Activated naive CD8-positive, alpha-beta T cell (primary cell): ENCODE measurements at regions not wholly inside any gene's neighbourhood (a gene's known extent, or its start where the extent isn't known, plus 50 kb on each side); places are given as distances from the start of the nearest gene placed in this dataset.

Experiments used
- H3K27ac Mint-ChIP-seq: one replicate; pipeline ENCODE4 v1.8.0; 2021; ENCODE audit warnings: mixed read lengths
- H3K27me3 Mint-ChIP-seq: one replicate; pipeline ENCODE4 v1.8.0; 2021; ENCODE audit warnings: mixed read lengths
- H3K36me3 Mint-ChIP-seq: one replicate; pipeline ENCODE4 v1.8.0; 2021; ENCODE audit warnings: mixed read lengths
- H3K4me1 Mint-ChIP-seq: one replicate; pipeline ENCODE4 v1.8.0; 2021; ENCODE audit warnings: low read depth, mixed read lengths
- H3K4me3 Mint-ChIP-seq: one replicate; pipeline ENCODE4 v1.8.0; 2021; ENCODE audit warnings: mild to moderate bottlenecking, mixed read lengths
- H3K9me3 Mint-ChIP-seq: one replicate; pipeline ENCODE4 v1.8.0; 2021; ENCODE audit warnings: low read depth, mixed read lengths

DNA sequence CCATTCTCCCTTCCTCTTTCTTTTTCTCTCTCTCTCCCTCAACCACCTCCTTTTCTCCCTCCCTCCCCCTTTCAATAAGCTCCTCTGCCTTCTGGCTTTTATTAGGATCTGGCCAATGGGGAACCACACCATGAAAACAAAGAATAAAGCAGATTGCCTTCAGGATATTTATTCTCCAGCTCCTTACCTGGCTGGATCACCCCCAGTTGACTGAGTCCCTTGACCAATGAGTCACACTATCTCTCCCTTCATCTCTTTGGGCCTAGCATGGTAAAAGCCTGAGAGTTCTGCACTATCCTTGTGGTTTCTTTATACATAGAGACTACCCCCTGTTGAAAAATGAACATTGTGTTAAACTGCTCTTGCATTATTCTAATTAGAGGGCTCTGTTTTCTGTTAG, 476.8 kb downstream of the EPHA7 start:
- Mint-ChIP-seq H3K4me3 (no peak overlapping the region), H3K27ac (no peak overlapping the region), H3K27me3 (no peaks in the 10 kb centered on the region), H3K9me3 (no peaks in the 10 kb centered on the region), H3K36me3 (no peaks in the 10 kb centered on the region), H3K4me1 (no peaks in the 10 kb centered on the region)

DNA sequence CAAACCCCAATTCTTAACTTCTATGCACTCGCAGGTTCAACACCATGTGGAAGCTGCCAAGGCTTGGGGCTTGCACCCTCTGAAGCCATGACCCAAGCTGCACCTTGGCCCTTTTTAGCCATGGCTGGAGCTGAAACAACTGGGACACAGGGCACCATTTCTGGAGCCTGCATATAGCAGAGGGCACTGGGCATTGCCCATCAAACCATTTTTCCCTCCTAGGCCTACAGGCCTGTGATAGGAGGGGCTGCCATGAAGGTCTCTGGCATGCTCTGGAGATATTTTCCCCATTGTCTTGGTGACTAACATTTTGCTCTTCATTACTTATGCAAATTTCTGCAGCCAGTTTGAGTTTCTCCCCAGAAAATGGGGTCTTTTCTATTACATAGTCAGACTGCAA, 484.7 kb downstream of the EPHA7 start:
- H3K9me3 Mint-ChIP-seq, result peaks cover 17% of the 10 kb centered on the region
- no peaks in the 10 kb centered on the region for H3K4me1 Mint-ChIP-seq
- H3K27me3 Mint-ChIP-seq, result no peaks in the 10 kb centered on the region
- H3K36me3 Mint-ChIP-seq, result no peaks in the 10 kb centered on the region
- no peak overlapping the region for H3K4me3 Mint-ChIP-seq
- no peak overlapping the region for H3K27ac Mint-ChIP-seq

DNA sequence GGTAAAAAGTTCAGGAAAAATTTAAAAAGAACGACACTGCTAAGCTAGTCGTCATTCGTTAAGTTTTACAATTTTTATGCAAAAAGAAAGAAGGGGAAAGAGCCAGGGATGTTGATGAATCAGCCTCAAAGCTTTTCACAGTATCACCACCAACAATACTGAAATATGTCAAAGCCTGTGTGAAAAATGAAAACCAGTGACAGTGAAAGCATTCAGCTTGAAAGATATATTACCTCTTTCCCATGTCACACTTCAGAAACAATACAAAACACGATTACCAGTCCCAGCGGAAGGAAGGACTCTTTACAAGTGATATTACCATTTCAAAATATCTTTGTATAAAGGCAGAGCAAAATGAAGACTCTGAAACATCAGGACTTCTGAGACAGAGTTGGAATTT, 489.2 kb downstream of the EPHA7 start:
- H3K27ac Mint-ChIP-seq, result no peak overlapping the region
- H3K36me3 Mint-ChIP-seq, result no peaks in the 10 kb centered on the region
- H3K4me3 Mint-ChIP-seq, result no peak overlapping the region
- no peaks in the 10 kb centered on the region for H3K27me3 Mint-ChIP-seq
- no peaks in the 10 kb centered on the region for H3K4me1 Mint-ChIP-seq
- peaks cover 14% of the 10 kb centered on the region for H3K9me3 Mint-ChIP-seq

DNA sequence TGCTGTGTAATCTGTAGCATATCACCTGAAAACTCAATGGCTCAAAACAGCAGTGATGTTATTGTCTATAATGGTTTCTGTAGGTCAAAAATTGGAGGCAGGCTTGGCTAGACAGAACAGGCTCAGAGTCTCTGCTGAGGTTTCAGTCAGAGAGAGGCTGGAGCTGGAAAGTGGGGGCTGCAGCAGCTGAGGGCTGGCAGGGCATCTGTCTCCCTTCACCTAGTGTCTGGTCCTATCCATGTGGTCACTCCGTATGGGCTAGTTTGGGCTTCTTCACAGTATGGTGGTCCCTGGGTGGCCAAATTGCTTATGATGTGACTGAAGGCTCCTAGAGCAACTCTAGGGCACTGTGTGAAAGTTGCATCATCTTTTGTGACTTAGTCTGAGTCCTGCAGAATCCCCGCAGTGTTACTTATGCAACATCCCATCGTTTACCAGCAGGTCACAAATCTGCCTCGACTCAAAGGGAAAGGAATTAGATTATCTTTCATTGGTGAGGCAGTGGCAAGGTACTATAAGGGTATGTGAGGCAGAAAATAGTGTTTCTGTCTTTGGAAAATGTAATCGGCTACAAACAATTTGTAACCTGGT, 497.0 kb downstream of the EPHA7 start:
- H3K36me3 Mint-ChIP-seq, result no peaks in the 10 kb centered on the region
- H3K27me3 Mint-ChIP-seq, result no peaks in the 10 kb centered on the region
- no peak overlapping the region for H3K4me3 Mint-ChIP-seq
- no peak overlapping the region for H3K27ac Mint-ChIP-seq
- no peaks in the 10 kb centered on the region for H3K4me1 Mint-ChIP-seq
- no peaks in the 10 kb centered on the region for H3K9me3 Mint-ChIP-seq

DNA sequence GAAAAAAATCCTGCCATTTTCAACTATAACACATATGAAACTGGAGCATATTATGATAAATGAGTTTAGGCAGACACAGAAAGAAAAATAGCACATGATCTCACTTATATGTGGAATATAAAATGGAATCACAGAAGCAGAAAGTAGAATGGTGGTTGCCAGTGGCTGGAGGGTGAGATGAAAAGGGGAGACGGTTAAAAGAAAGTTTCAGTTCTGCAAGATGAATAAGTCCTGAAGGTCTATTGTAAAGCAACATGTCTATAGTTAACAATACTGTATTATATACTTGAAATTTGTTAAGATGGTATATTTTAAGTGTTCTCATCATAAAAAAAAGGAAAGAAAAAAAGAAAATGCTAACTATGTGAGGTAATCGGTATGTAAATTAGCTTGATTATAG, 503.9 kb downstream of the EPHA7 start:
- Mint-ChIP-seq H3K36me3 (no peaks in the 10 kb centered on the region), H3K27ac (no peak overlapping the region), H3K9me3 (peaks cover 5% of the 10 kb centered on the region), H3K27me3 (no peaks in the 10 kb centered on the region), H3K4me1 (no peaks in the 10 kb centered on the region), H3K4me3 (no peak overlapping the region)

DNA sequence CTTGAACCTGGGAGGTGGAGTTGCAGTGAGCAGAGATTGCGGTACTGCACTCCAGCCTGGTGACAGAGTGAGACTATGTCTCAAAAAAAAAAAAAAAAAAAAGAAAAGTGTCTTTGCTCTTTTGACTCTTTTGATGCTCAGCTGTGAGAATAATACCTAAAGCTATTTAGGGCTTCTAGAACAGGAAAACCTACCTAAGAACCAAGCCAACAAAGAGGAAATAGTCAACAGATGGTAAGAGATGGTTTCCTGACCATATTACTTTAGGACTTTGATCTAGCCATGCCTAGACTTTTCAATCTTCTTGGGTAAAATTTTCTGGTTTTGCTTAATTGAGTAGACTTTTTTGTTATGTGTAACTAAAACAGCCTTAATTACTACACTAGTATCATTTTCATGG, 508.1 kb downstream of the EPHA7 start:
- Mint-ChIP-seq H3K36me3 (no peaks in the 10 kb centered on the region), H3K4me3 (no peak overlapping the region), H3K9me3 (peaks cover 5% of the 10 kb centered on the region), H3K4me1 (no peaks in the 10 kb centered on the region), H3K27me3 (no peaks in the 10 kb centered on the region), H3K27ac (no peak overlapping the region)

DNA sequence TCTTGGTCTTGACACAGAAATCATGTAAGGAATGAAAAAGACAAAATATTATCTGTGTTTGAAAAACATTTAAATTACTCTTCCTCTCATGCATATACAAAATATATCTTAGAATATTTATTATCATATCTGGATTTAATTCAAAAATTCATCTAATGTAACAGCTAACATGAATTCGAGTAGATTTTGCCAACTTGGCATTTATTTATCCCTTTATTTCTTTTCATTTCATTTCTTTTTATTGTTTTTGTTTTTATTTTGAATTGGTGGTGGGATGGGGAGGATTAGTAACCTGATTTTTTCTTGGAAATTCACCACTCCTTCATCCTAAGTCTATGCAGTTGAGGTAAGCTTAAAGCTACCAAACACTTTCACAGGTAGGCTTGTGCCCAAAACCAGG, 508.7 kb downstream of the EPHA7 start:
- no peaks in the 10 kb centered on the region for H3K36me3 Mint-ChIP-seq
- no peak overlapping the region for H3K27ac Mint-ChIP-seq
- no peaks in the 10 kb centered on the region for H3K4me1 Mint-ChIP-seq
- H3K9me3 Mint-ChIP-seq, result peaks cover 5% of the 10 kb centered on the region
- H3K4me3 Mint-ChIP-seq, result no peak overlapping the region
- no peaks in the 10 kb centered on the region for H3K27me3 Mint-ChIP-seq

DNA sequence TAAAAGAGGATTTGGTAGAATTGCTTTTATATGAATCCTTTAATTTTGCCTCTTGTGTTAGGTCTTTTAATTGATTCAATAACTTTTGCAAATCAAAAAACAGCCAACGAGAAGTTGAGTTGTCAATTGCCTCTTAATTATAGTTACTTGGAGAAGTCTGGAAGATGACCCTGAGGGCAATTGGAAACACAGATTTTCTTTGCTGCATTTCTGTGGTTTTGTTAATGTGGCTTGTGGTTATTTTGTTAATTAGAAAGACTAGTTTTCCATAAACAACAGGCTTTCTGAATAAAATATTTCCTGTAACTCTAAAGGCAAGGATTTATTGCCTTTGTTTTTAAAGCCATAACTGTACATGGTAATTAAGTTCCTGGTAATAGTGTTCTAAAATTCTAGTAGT, 513.0 kb downstream of the EPHA7 start:
- no peaks in the 10 kb centered on the region for H3K4me1 Mint-ChIP-seq
- no peak overlapping the region for H3K4me3 Mint-ChIP-seq
- no peaks in the 10 kb centered on the region for H3K27me3 Mint-ChIP-seq

DNA sequence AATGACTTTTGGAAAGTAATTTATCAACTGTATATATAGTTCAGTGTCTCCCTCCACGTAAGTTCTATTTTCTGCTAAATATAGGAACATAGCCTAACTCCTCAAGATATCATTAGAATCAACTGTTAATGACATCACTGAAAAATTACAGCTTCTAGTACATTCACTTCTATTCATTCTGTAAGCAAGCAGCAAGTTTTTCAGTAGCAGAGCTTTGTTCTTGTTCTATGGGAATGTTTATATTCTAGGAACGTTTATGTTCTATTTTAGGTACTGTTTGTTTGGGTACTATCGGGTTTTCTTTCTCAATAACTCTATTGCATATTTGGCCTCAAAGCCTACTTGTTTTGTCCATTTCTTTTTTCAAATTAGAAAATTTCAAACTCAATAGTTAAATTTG, 525.6 kb downstream of the EPHA7 start:
- Mint-ChIP-seq H3K27me3 (no peaks in the 10 kb centered on the region), H3K9me3 (no peaks in the 10 kb centered on the region), H3K4me3 (no peak overlapping the region), H3K27ac (no peak overlapping the region), H3K4me1 (no peaks in the 10 kb centered on the region), H3K36me3 (no peaks in the 10 kb centered on the region)

More for the DNA sequence above, 513.0 kb downstream of the EPHA7 start:
- Mint-ChIP-seq H3K27ac (no peak overlapping the region), H3K36me3 (no peaks in the 10 kb centered on the region), H3K9me3 (no peaks in the 10 kb centered on the region)

DNA sequence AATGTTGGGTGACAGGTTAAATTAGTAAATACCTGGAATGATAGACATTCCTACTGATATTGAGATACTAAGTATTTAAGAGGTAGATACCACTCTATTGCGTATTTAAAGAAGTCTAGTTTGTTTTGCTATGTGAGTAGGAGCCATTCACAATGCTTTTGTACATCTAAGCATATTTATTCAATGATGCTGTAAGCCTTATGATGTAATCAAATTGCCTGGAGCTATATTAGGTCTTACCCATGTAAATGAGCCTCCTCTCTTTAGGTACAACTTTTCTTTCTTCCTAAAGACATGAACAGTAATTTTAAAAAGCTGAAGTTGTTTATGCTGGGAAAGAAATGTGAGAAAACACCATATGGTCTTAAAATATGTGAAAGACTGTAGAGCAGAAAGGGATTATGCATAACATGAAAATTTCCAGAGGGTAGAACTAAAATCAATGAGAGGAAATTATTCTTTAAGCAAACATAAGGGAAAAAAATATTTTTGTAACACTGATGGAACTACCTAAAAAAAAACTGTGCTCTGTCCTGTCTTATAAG, 526.7 kb downstream of the EPHA7 start:
- Mint-ChIP-seq H3K4me3 (no peak overlapping the region), H3K27ac (no peak overlapping the region), H3K36me3 (no peaks in the 10 kb centered on the region), H3K9me3 (no peaks in the 10 kb centered on the region), H3K27me3 (no peaks in the 10 kb centered on the region), H3K4me1 (no peaks in the 10 kb centered on the region)

DNA sequence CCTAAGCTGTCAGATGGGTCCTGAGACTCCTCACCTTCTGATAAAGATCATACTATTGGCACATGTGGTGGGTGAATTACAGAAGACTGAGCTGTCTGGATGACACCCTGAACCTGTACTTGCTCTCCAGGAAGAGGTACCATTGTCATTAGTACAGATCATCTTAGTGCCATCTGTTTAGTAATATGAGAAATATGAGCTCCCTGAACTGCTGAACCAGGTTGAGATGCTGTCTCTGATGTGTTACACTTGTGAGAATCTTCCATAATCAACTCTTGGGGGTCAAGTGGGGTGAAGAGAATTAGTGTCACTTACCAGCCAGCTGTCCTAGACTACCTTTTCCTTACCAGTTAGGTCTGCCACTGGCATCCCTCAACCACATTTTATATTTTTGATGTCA, 531.0 kb downstream of the EPHA7 start:
- no peaks in the 10 kb centered on the region for H3K4me1 Mint-ChIP-seq
- no peak overlapping the region for H3K4me3 Mint-ChIP-seq
- peaks cover 9% of the 10 kb centered on the region for H3K9me3 Mint-ChIP-seq
- no peaks in the 10 kb centered on the region for H3K27me3 Mint-ChIP-seq
- H3K27ac Mint-ChIP-seq, result no peak overlapping the region
- no peaks in the 10 kb centered on the region for H3K36me3 Mint-ChIP-seq

DNA sequence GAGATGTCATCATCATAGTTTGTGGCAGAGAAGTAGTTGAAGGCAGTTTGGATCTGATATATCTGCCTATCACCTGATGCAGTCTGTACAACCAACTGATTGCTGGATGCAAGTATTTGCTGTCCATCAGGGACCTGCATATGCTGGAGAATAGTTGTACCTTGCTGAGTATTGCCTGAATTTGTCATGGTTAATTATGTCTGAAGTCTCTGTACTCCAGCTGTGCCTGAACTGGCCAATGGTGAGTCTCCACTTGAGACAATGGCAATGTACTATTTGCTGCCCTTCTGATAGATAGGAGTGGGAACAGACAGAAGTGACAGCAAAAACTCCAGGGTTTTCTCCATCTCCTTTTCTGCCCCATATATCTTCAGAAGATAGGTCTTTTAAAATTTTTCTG, 531.5 kb downstream of the EPHA7 start:
- Mint-ChIP-seq H3K36me3 (no peaks in the 10 kb centered on the region), H3K4me1 (no peaks in the 10 kb centered on the region), H3K27me3 (no peaks in the 10 kb centered on the region), H3K27ac (no peak overlapping the region), H3K4me3 (no peak overlapping the region), H3K9me3 (peaks cover 9% of the 10 kb centered on the region)

DNA sequence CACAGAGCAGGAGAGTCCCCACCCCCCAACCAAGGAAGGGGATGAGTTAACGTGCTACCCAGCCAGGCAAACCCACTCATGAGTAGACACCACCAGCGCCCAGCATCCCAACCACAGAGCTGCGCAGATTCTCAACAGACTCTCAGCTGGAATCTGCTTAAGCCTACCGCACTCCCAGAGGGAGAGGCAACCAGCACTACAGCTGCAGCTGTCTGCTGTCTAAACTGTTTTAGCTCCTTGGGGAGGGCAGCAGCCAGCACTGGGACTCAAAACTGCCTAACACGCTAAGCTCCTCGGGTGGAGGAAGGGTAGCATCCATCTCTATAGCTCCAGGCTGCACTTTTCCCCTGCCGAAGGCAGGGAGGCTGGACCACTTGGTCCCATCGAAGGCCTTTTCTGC, 539.8 kb downstream of the EPHA7 start:
- Mint-ChIP-seq H3K27me3 (no peaks in the 10 kb centered on the region), H3K27ac (no peak overlapping the region), H3K4me1 (no peaks in the 10 kb centered on the region), H3K4me3 (no peak overlapping the region), H3K9me3 (peaks cover 9% of the 10 kb centered on the region), H3K36me3 (no peaks in the 10 kb centered on the region)

DNA sequence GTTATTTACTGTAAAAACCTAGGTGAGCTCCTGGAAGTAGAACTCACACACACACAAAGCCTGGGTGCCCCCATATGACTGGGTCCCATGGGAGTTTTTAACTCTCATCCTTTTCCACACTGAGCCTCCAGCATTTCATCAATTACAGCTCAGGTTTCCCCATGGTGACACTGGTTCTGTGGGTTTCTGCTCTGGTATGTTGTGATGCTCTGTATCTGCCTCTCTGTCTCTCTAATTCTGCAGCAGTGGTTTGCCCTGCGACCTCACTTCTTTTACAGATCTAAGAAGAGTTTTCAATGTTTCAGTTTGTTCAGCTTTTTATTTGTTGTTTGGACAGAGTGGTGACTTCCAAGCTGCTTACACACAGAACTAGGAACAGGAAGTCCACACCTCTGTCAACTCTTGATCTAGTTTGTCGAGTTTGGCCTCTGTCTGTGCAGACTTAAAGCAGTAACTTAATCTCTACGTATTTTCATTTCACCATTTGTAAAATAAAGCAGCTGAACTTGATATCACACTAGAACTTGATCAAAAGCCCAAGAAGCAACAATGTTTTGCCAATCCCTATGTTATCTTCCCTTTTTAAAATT, 554.3 kb downstream of the EPHA7 start:
- Mint-ChIP-seq H3K27ac (no peak overlapping the region), H3K36me3 (no peaks in the 10 kb centered on the region), H3K27me3 (no peaks in the 10 kb centered on the region), H3K4me3 (no peak overlapping the region), H3K9me3 (peaks cover 6% of the 10 kb centered on the region), H3K4me1 (no peaks in the 10 kb centered on the region)

DNA sequence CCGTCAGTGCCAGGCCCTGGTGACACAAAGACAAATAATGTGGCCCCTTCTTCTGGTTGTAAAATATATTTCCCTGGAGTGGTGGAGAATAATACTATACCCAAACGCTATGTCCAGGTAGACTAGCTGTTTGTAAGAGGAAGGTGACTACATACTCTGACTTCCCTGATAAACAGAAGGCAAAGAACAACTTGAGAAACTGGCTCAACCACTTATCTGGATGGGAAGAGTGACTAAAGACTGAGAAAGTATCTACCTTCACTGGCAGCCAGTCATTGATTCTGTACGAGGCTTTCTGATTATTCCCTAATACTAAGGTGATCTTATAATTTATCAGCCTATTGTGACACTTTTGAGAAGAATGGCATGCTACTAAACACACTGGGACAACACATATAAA, 569.7 kb downstream of the EPHA7 start:
- H3K4me1 Mint-ChIP-seq, result no peaks in the 10 kb centered on the region
- no peaks in the 10 kb centered on the region for H3K27me3 Mint-ChIP-seq
- H3K9me3 Mint-ChIP-seq, result peaks cover 15% of the 10 kb centered on the region
- no peaks in the 10 kb centered on the region for H3K36me3 Mint-ChIP-seq
- H3K27ac Mint-ChIP-seq, result no peak overlapping the region
- H3K4me3 Mint-ChIP-seq, result no peak overlapping the region

DNA sequence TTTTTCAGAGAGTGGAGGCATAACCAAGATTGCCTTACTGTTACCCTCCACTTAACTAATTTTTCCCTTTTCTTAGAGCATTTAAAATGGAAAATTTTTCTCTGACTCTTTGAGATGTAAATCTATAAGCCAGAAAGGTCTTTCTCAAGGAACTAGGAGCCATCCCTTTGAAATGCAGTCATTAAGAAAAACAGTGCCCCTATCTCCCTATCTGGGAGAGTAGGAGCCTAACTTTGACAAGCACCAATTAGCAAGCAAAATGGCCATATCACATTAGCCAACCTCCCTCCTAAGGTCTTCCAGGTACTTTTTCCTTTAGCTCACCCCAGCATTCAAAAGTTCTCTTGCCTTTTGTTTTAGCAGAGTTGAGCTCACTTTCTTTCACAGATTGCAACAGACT, 570.5 kb downstream of the EPHA7 start:
- Mint-ChIP-seq H3K4me3 (no peak overlapping the region), H3K36me3 (no peaks in the 10 kb centered on the region), H3K9me3 (peaks cover 15% of the 10 kb centered on the region), H3K27ac (no peak overlapping the region), H3K4me1 (no peaks in the 10 kb centered on the region), H3K27me3 (no peaks in the 10 kb centered on the region)
